IMR-90 (cell line): ENCODE measurements at regions not wholly inside any gene's neighbourhood (a gene's known extent, or its start where the extent isn't known, plus 50 kb on each side); places are given as distances from the start of the nearest gene placed in this dataset.

Experiments used
- ATAC-seq: fragments of 200-7000 bp; cut with Tn5 transposase; 2 replicates; pipeline ENCODE4 v1.9.1; 2020; ENCODE audit warnings: low read depth, mild to moderate bottlenecking, moderate library complexity
- BruUV-seq: library from RNA; stranded (reverse); fragments of 400-500 nt; replicated peaks from 2 replicates; lab custom pipeline; 2021; lab: Mats Ljungman, UMichigan
- CTCF ChIA-PET: fragments of 300-600 bp; formaldehyde crosslinking; extraction: SDS; loops from one replicate; lab custom pipeline; 2021; ENCODE audit warnings: antibody characterized with exemption; lab: Yijun Ruan, JAX
- POLR2A ChIA-PET: fragments of 300-600 bp; sonication (Branson Sonifier 250); formaldehyde crosslinking; loops from one replicate; lab custom pipeline; 2022; ENCODE audit warnings: antibody characterized with exemption; ENCODE audit not compliant: unreplicated experiment; lab: Charles Lee
- DNase-seq: peaks from one replicate; pipeline ENCODE4 v3.0.0; 2013
- H2AFZ ChIP-seq: replicated peaks from 2 replicates; pipeline ENCODE3; 2013; ENCODE audit warnings: low read length, mild to moderate bottlenecking; ENCODE audit not compliant: poor library complexity
- H2AK5ac ChIP-seq: 2 replicates; pipeline ENCODE4 v1.6.1; 2013; ENCODE audit warnings: low read depth, low read length, inconsistent platforms
- H2AK9ac ChIP-seq: replicated peaks from 2 replicates; pipeline ENCODE3; 2013; ENCODE audit warnings: mild to moderate bottlenecking, low read depth, low read length, moderate library complexity; ENCODE audit not compliant: poor library complexity
- H2BK120ac ChIP-seq: 2 replicates; pipeline ENCODE4 v1.6.1; 2013; ENCODE audit warnings: low read depth, low read length, inconsistent platforms
- H2BK15ac ChIP-seq: 3 replicates; pipeline ENCODE4 v1.6.1; 2013; ENCODE audit warnings: low read depth, low read length, inconsistent platforms
- H2BK20ac ChIP-seq: 2 replicates; pipeline ENCODE4 v1.6.1; 2013; ENCODE audit warnings: low read depth, mild to moderate bottlenecking, inconsistent platforms, low read length, moderate library complexity
- H2BK5ac ChIP-seq: 2 replicates; pipeline ENCODE4 v1.6.1; 2013; ENCODE audit warnings: mild to moderate bottlenecking, low read depth, low read length, inconsistent platforms; ENCODE audit not compliant: poor library complexity, severe bottlenecking
- H3K14ac ChIP-seq: replicated peaks from 2 replicates; pipeline ENCODE4 v1.6.1; 2013; ENCODE audit warnings: low read depth, low read length, inconsistent platforms
- H3K18ac ChIP-seq: 2 replicates; pipeline ENCODE4 v1.6.1; 2013; ENCODE audit warnings: low read depth, low read length, control low read depth
- H3K23ac ChIP-seq: 2 replicates; pipeline ENCODE4 v1.6.1; 2013; ENCODE audit warnings: low read depth, low read length, inconsistent platforms
- H3K27ac ChIP-seq: 2 replicates; pipeline ENCODE4 v1.5.1; 2013; ENCODE audit warnings: mild to moderate bottlenecking, control low read depth, low read length; ENCODE audit not compliant: insufficient read depth
- H3K27me3 ChIP-seq: 2 replicates; pipeline ENCODE4 v1.6.1; 2013; ENCODE audit warnings: low read length; ENCODE audit not compliant: control insufficient read depth, insufficient read depth
- H3K36me3 ChIP-seq: 2 replicates; pipeline ENCODE4 v1.6.1; 2013; ENCODE audit warnings: low read length, mixed read lengths; ENCODE audit not compliant: control insufficient read depth, insufficient read depth
- H3K4ac ChIP-seq: 2 replicates; pipeline ENCODE4 v1.6.1; 2013; ENCODE audit warnings: low read depth, low read length, inconsistent platforms
- H3K4me1 ChIP-seq: 2 replicates; pipeline ENCODE4 v1.6.1; 2013; ENCODE audit warnings: low read length, mixed read lengths; ENCODE audit not compliant: control insufficient read depth, insufficient read depth
- H3K4me2 ChIP-seq: 2 replicates; pipeline ENCODE4 v1.6.1; 2013; ENCODE audit warnings: low read depth, mild to moderate bottlenecking, control low read depth, low read length, moderate library complexity
- H3K4me3 ChIP-seq: 2 replicates; pipeline ENCODE4 v1.5.1; 2013; ENCODE audit warnings: low read depth, mild to moderate bottlenecking, control low read depth, low read length, moderate library complexity; ENCODE audit not compliant: insufficient read depth
- H3K56ac ChIP-seq: 2 replicates; pipeline ENCODE4 v1.6.1; 2013; ENCODE audit warnings: low read length, inconsistent platforms; ENCODE audit not compliant: insufficient read depth; ENCODE audit errors: extremely low read depth
- H3K79me1 ChIP-seq, 2 experiments: 2 replicates each; pipeline ENCODE4 v1.6.1; 2013; ENCODE audit warnings: low read length in 2 of 2, inconsistent platforms in 1 of 2, low read depth in 1 of 2
- H3K9ac ChIP-seq: 2 replicates; pipeline ENCODE4 v1.6.1; 2013; ENCODE audit warnings: low read depth, low read length, control low read depth
- H3K9me1 ChIP-seq: 2 replicates; pipeline ENCODE4 v1.6.1; 2013; ENCODE audit warnings: low read length, inconsistent platforms; ENCODE audit not compliant: insufficient read depth
- H3K9me3 ChIP-seq: 2 replicates; pipeline ENCODE4 v1.6.1; 2013; ENCODE audit warnings: low read length; ENCODE audit not compliant: control insufficient read depth, insufficient read depth
- H4K20me1 ChIP-seq: 2 replicates; pipeline ENCODE4 v1.6.1; 2013; ENCODE audit warnings: low read length, inconsistent platforms; ENCODE audit not compliant: insufficient read depth
- H4K5ac ChIP-seq: 2 replicates; pipeline ENCODE4 v1.6.1; 2013; ENCODE audit warnings: mild to moderate bottlenecking, low read depth, low read length, control low read depth
- H4K8ac ChIP-seq, 2 experiments: 2 replicates each; pipeline ENCODE4 v1.6.1; 2013; ENCODE audit warnings: low read depth in 2 of 2, low read length in 2 of 2, control low read depth in 1 of 2, inconsistent platforms in 1 of 2
- H4K91ac ChIP-seq: 2 replicates; pipeline ENCODE4 v1.6.1; 2013; ENCODE audit warnings: low read depth, low read length, inconsistent platforms; ENCODE audit not compliant: insufficient read depth
- BHLHE40 ChIP-seq: fragments of 150-350 bp; IDR thresholded peaks from 2 replicates; pipeline ENCODE4 v1.6.1; 2016; ENCODE audit warnings: mild to moderate bottlenecking, low read depth, low read length
- CEBPB ChIP-seq: IDR thresholded peaks from 2 replicates; pipeline ENCODE4 v1.6.1; 2012; ENCODE audit warnings: low read depth, low read length, improper control_type of control experiment
- CHD1 ChIP-seq: IDR thresholded peaks from 2 replicates; pipeline ENCODE4 v1.6.1; 2012; ENCODE audit warnings: low read depth, low read length, improper control_type of control experiment
- FOS ChIP-seq: fragments of 150-350 bp; IDR thresholded peaks from 2 replicates; pipeline ENCODE4 v1.6.1; 2016; ENCODE audit warnings: low read depth, low read length
- MAFK ChIP-seq: IDR thresholded peaks from 2 replicates; pipeline ENCODE4 v1.6.1; 2012; ENCODE audit warnings: low read depth, low read length, improper control_type of control experiment
- MAZ ChIP-seq: IDR thresholded peaks from 2 replicates; pipeline ENCODE4 v1.6.1; 2012; ENCODE audit warnings: low read depth, mild to moderate bottlenecking, low read length, improper control_type of control experiment, moderate library complexity, borderline replicate concordance
- MXI1 ChIP-seq: IDR thresholded peaks from 2 replicates; pipeline ENCODE4 v1.6.1; 2012; ENCODE audit warnings: low read depth, mild to moderate bottlenecking, low read length, moderate library complexity, borderline replicate concordance
- NFE2L2 ChIP-seq: fragments of 150-350 bp; IDR thresholded peaks from 2 replicates; pipeline ENCODE4 v1.6.1; 2016; ENCODE audit warnings: low read depth, mild to moderate bottlenecking, low read length
- POLR2A ChIP-seq: IDR thresholded peaks from 2 replicates; pipeline ENCODE4 v1.6.1; 2012; ENCODE audit warnings: mild to moderate bottlenecking, low read depth, low read length
- RAD21 ChIP-seq: IDR thresholded peaks from 2 replicates; pipeline ENCODE4 v1.6.1; 2012; ENCODE audit warnings: low read length, improper control_type of control experiment
- RCOR1 ChIP-seq: IDR thresholded peaks from 2 replicates; pipeline ENCODE4 v1.6.1; 2012; ENCODE audit warnings: mild to moderate bottlenecking, low read length, improper control_type of control experiment; ENCODE audit not compliant: insufficient replicate concordance
- RFX5 ChIP-seq: IDR thresholded peaks from 2 replicates; pipeline ENCODE4 v1.8.0; 2012; ENCODE audit warnings: low read depth, mild to moderate bottlenecking, low read length, moderate library complexity
- SMC3 ChIP-seq: fragments of 150-350 bp; IDR thresholded peaks from 2 replicates; pipeline ENCODE4 v1.6.1; 2016; ENCODE audit warnings: low read depth, mild to moderate bottlenecking, antibody characterized with exemption, low read length, moderate library complexity
- WGBS, 2 experiments: methylation state at CpG; one replicate each; pipeline versions ENCODE4 v1.1.5 to v1.1.7; 2013; ENCODE audit warnings: missing lambda C conversion rate in 2 of 2; ENCODE audit not compliant: insufficient read length in 1 of 2; ENCODE audit errors: extremely low coverage in 2 of 2; 5-methylcytosine and 5-hydroxymethylcytosine counted together
- dilution Hi-C: fragments of 300-500 bp; cut with HindIII; formaldehyde crosslinking; loops from one replicate; pipeline ENCODE4 v1.14.3; 2018; ENCODE audit warnings: low sequenced_read_pairs; ENCODE audit not compliant: unreplicated experiment
- in situ Hi-C: fragments of 300-500 bp; cut with MboI; formaldehyde crosslinking; loops from 3 replicates; pipeline ENCODE4 v1.14.3; 2019; ENCODE audit warnings: low sequenced_read_pairs, inconsistent platforms, mixed read lengths
- intact Hi-C: fragments of 100-400 bp; cut with micrococcal nuclease; formaldehyde crosslinking; loops from 2 replicates; pipeline ENCODE4 v1.10.0; 2022
- TF ChIP-seq, protein P1 (sequence below): conservative IDR thresholded peaks from 2 replicates; pipeline ENCODE4 v1.5.1; 2012; ENCODE audit warnings: mild to moderate bottlenecking, low read depth, low read length, improper control_type of control experiment
- TF ChIP-seq, protein P2 (sequence below): fragments of 150-350 bp; IDR thresholded peaks from 2 replicates; pipeline ENCODE4 v1.6.1; 2016; ENCODE audit warnings: low read depth, mild to moderate bottlenecking, low read length, moderate library complexity, borderline replicate concordance
- TF ChIP-seq, protein P3 (sequence below): fragments of 150-350 bp; IDR thresholded peaks from 2 replicates; pipeline ENCODE4 v1.6.1; 2017; ENCODE audit warnings: mild to moderate bottlenecking, antibody characterized with exemption, low read length, low read depth

DNA sequence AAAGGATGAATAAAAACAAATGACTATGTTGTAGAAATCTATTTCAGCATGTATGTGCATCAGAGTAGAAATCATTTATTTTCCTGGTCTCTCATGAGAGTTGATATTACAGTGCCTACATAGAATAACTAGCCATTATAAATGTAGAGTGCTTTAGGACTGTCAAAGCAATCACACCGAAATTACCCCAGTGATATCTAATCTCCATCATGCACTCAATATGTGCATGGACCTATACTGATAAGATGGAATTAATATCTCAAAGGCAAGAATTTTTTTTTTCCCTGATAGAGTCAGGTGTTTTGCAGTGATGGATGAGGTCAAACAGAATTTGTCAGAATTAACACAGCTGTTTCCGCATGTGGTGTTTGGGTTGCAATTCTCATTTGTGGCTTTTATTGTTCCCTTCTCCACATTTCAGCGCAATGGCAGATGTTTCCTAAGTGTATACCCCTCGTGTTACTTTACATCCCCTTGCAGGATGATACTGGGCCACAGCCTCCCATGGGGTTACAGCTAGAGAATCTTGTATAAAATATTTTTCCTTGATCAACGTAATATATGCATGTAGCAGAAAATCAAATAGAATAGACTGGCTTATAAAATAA lies 298.8 kb downstream of the RASEF start:
- H3K36me3 ChIP-seq, result no peaks in the 10 kb centered on the region
- WGBS, 2 experiments, result no CpG with 5 or more reads among the region's 5 CpGs
- H3K9me1 ChIP-seq, result no peaks in the 10 kb centered on the region
- BruUV-seq, result no TSS peak
- no peak overlapping the region for H2AK9ac ChIP-seq
- no peaks in the 10 kb centered on the region for H4K20me1 ChIP-seq
- H3K79me1 ChIP-seq, result no peaks in the 10 kb centered on the region
- in situ Hi-C loops (no loop called here), dilution Hi-C loops (no loop called here), intact Hi-C loops (no loop called here)
- no peak overlapping the region for H3K56ac ChIP-seq
- H3K4me1 ChIP-seq, result no peaks in the 10 kb centered on the region
- no peak overlapping the region for H4K8ac ChIP-seq
- no peak overlapping the region for H4K5ac ChIP-seq
- H4K91ac ChIP-seq, result no peak overlapping the region
- H2AFZ ChIP-seq, result no peak overlapping the region
- no peaks in the 10 kb centered on the region for H3K9me3 ChIP-seq
- ATAC-seq (no peak), DNase-seq (no peak)
- no peak overlapping the region for H2BK20ac ChIP-seq
- H3K27me3 ChIP-seq, result no peaks in the 10 kb centered on the region; the same call in 1 of the 2 replicates
- H3K18ac ChIP-seq, result no peak overlapping the region
- no peak overlapping the region for H3K23ac ChIP-seq
- H3K9ac ChIP-seq, result no peak overlapping the region
- CTCF ChIA-PET, result interaction anchor here (0.8 kb wide), 1 partner anchor 157 kb away, joined by 3 read pairs; no protein-coding TSS in a partner anchor
- no peak overlapping the region for H3K14ac ChIP-seq
- no peak overlapping the region for H3K4ac ChIP-seq
- POLR2A ChIA-PET, result no interaction called here
- no peak overlapping the region for H2BK5ac ChIP-seq
- no peak overlapping the region for H2AK5ac ChIP-seq
- no peak overlapping the region for H3K4me3 ChIP-seq
- no peak overlapping the region for H2BK120ac ChIP-seq
- no peak overlapping the region for H3K27ac ChIP-seq
- H2BK15ac ChIP-seq, result no peak overlapping the region
- TF ChIP-seq CHD1 (no peak), MXI1 (no peak), BHLHE40 (no peak), RFX5 (no peak), RAD21 (no peak), RCOR1 (no peak), CEBPB (no peak), MAFK (no peak), MAZ (no peak), SMC3 (no peak), NFE2L2 (no peak), POLR2A (no peak), FOS (no peak)
- TF ChIP-seq, protein P1, sequence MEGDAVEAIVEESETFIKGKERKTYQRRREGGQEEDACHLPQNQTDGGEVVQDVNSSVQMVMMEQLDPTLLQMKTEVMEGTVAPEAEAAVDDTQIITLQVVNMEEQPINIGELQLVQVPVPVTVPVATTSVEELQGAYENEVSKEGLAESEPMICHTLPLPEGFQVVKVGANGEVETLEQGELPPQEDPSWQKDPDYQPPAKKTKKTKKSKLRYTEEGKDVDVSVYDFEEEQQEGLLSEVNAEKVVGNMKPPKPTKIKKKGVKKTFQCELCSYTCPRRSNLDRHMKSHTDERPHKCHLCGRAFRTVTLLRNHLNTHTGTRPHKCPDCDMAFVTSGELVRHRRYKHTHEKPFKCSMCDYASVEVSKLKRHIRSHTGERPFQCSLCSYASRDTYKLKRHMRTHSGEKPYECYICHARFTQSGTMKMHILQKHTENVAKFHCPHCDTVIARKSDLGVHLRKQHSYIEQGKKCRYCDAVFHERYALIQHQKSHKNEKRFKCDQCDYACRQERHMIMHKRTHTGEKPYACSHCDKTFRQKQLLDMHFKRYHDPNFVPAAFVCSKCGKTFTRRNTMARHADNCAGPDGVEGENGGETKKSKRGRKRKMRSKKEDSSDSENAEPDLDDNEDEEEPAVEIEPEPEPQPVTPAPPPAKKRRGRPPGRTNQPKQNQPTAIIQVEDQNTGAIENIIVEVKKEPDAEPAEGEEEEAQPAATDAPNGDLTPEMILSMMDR, result no peak
- TF ChIP-seq, protein P2, sequence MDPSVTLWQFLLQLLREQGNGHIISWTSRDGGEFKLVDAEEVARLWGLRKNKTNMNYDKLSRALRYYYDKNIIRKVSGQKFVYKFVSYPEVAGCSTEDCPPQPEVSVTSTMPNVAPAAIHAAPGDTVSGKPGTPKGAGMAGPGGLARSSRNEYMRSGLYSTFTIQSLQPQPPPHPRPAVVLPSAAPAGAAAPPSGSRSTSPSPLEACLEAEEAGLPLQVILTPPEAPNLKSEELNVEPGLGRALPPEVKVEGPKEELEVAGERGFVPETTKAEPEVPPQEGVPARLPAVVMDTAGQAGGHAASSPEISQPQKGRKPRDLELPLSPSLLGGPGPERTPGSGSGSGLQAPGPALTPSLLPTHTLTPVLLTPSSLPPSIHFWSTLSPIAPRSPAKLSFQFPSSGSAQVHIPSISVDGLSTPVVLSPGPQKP, result no peak
- TF ChIP-seq, protein P3, sequence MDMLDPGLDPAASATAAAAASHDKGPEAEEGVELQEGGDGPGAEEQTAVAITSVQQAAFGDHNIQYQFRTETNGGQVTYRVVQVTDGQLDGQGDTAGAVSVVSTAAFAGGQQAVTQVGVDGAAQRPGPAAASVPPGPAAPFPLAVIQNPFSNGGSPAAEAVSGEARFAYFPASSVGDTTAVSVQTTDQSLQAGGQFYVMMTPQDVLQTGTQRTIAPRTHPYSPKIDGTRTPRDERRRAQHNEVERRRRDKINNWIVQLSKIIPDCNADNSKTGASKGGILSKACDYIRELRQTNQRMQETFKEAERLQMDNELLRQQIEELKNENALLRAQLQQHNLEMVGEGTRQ, result no peak
- H3K4me2 ChIP-seq, result no peak overlapping the region
